ENCODE measurements at regions not wholly inside any gene's neighbourhood (a gene's known extent, or its start where the extent isn't known, plus 50 kb on each side); places are given as distances from the start of the nearest gene placed in this dataset.

DNA sequence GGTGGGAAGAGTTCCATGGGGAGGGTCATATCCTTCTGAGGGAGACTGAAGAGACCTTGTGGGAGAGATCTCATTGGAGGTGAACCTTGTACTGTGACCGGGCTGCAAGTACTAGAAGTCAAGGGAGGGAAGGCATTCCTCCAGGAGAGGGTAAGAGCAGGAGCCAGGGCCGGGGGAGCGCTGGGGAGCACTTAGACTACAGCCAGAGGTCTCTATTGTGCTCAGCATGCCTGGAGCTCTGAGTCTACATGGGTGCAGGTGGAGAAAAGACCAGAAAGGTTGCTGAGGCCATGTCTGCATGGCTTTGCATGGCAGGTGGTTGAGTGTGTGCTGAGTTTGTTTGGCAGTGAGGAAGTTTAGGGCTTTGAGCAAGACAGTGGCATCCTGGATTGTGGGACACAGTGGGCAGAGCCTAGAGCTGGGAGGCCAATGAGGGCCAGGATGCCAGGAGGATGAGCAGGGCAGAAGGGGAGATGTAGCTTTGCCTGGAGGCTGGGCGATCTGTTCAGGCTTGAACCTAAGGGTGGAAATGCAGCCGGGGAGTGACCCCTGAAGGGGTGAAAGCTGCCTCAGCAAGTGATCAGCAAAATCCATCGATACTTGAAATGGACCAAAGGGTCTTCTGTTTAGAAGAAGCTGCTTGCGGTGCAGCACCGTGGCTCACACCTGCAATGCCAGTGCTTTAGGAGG lies 317.4 kb upstream of the TNRC6C start:
- TF ChIP-seq, protein P1, sequence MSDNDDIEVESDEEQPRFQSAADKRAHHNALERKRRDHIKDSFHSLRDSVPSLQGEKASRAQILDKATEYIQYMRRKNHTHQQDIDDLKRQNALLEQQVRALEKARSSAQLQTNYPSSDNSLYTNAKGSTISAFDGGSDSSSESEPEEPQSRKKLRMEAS (IDR thresholded peaks at IDR 0.05): no peak
- no peak for TF ChIP-seq CHD1 (IDR thresholded peaks at IDR 0.05; ENCODE audit: low read depth, low read length)
- TF ChIP-seq YY1 (IDR thresholded peaks at IDR 0.05; ENCODE audit: low read depth, low read length): no peak
- no peak for TF ChIP-seq CREB1 (IDR thresholded peaks at IDR 0.05)
- no peak for TF ChIP-seq SRF (IDR thresholded peaks at IDR 0.05; ENCODE audit: low read depth, low read length)
- TF ChIP-seq, protein P2, sequence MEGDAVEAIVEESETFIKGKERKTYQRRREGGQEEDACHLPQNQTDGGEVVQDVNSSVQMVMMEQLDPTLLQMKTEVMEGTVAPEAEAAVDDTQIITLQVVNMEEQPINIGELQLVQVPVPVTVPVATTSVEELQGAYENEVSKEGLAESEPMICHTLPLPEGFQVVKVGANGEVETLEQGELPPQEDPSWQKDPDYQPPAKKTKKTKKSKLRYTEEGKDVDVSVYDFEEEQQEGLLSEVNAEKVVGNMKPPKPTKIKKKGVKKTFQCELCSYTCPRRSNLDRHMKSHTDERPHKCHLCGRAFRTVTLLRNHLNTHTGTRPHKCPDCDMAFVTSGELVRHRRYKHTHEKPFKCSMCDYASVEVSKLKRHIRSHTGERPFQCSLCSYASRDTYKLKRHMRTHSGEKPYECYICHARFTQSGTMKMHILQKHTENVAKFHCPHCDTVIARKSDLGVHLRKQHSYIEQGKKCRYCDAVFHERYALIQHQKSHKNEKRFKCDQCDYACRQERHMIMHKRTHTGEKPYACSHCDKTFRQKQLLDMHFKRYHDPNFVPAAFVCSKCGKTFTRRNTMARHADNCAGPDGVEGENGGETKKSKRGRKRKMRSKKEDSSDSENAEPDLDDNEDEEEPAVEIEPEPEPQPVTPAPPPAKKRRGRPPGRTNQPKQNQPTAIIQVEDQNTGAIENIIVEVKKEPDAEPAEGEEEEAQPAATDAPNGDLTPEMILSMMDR (IDR thresholded peaks at IDR 0.05; ENCODE audit: control extremely low read depth in 1 of 3, insufficient read depth in 1 of 3, low read depth in 1 of 3, low read length in 3 of 3): no peak
- no peak for TF ChIP-seq TBP (IDR thresholded peaks at IDR 0.05; ENCODE audit: low read depth, low read length)
- no peak for TF ChIP-seq POLR2A (IDR thresholded peaks at IDR 0.05; ENCODE audit: control extremely low read depth in 1 of 2, low read depth in 2 of 2, low read length in 2 of 2)
- no peak for TF ChIP-seq CEBPB (IDR thresholded peaks at IDR 0.05; ENCODE audit: low read depth, low read length)
- no peak for TF ChIP-seq SIX5 (IDR thresholded peaks at IDR 0.05; ENCODE audit: low read depth, low read length)
- TF ChIP-seq GABPA (IDR thresholded peaks at IDR 0.05; ENCODE audit: borderline replicate concordance, insufficient read depth, low read length): no peak
- TF ChIP-seq TAF1 (IDR thresholded peaks at IDR 0.05; ENCODE audit: low read depth, low read length): no peak
